ENCODE measurements at regions not wholly inside any gene's neighbourhood (a gene's known extent, or its start where the extent isn't known, plus 50 kb on each side); places are given as distances from the start of the nearest gene placed in this dataset.
"Not testable (repeated sequence)": the region's sequence is repeated elsewhere in the genome, so short reads cannot be mapped to it uniquely, and the experiment has no call there.

DNA sequence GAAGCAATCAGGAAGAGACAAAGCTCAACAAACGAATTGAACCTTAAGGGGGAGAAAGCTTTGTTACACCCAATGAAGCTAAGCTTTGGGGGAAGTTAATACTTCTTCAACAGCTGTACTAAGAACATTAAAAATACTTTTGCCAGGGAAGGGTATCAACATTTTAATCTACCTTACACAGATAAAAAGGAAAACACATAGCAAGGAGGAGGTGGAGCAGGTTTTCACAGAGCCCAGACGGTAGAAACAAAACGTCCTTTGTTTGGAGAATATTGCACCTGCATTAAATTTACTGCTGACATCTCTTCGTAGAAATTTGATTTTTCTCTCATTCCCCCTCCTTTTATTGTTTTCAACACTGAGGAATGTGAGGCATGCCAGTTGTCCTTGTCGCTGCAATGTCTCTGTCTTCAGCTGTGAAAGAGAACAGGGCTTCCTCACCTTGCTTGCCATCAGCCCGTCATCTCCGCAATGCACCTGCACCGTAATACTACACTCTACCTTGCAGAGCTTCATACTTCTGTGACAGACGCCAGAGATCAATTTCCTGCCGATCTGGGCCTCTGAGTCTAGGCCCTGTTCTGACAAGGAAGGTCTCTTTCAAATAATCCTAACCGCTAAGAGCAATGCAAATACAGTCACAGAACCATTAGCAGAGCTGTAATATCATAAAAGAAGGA, 270.8 kb downstream of the SPRY2 start:
- DNase-seq: peak; percentile 40

GRCh38 chr13:80069374-80069773, 271.6 kb downstream of the SPRY2 start:
- DNase-seq: no peak

- no peak for DNase-seq
Observed at GRCh38 chr13:80065996-80066395, 274.9 kb downstream of the SPRY2 start.

DNA sequence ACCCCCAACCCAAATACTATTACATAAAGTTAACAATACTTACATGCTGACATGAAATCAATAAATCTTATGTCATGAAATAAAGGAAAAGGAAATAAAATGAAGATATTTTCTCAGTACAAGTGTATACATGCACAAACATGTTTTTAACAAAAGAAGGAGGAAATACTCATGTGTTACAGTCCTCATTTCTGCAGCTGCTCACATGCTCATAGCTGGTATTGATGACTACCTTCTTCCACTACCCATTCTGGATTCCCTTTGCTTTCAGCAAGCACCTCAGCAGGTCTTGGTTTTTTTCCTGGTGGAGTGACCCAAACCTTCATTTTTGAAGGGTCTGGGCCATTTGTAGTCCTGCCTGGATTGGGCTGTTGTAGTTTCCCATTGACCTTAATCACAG, 278.5 kb downstream of the SPRY2 start:
- DNase-seq: not testable (repeated sequence)

- no peak for DNase-seq
Observed at GRCh38 chr13:80059789-80060188, 281.1 kb downstream of the SPRY2 start.

- no peak for DNase-seq
Observed at GRCh38 chr13:80058626-80059025, 282.3 kb downstream of the SPRY2 start.

DNA sequence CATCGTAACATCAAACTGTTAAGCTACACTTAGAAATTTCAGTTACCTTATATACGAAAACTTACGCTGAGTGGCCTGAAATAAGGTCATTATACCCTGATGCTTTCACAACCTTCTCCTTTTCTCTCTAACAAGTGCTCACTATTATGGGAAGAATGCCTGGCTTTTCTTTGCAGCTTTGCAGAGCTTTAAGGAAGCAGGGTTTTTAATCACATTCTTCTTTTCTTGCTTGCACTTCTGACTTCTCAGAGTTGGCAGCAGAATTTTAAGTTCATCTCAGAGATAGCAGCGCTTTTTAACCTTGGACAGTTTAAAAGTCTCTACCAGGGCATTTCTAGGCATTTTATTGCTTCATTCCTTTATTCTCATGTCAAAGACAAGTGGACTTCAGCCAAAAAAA, 285.1 kb downstream of the SPRY2 start:
- DNase-seq: no peak

- no peak for DNase-seq
Observed at GRCh38 chr13:80054806-80055205, 286.1 kb downstream of the SPRY2 start.

DNA sequence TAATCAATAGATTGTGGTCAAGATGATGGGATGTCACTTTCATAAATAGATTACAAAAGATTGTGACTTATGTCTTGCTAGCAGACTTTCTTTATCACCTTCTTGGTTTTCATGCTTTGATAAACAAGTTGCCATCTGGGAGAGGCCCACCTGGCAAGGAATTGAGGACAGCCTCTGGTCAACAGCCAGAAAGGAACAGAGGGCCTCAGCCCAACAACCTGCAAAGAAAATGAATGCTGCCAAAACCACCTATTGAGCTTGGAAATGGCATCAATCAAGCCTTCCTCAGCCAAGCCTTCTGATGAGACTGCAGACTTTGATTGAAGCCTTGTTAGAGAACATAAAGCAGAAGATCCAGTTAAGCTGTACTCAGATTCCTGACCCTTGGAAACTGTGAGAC, 288.6 kb downstream of the SPRY2 start:
- no peak for DNase-seq

- no peak for DNase-seq
Observed at GRCh38 chr13:80050252-80050651, 290.7 kb downstream of the SPRY2 start.

- DNase-seq: peak; percentile 28
Observed at GRCh38 chr13:80048802-80049201, 292.1 kb downstream of the SPRY2 start.

GRCh38 chr13:80048030-80048429, 292.9 kb downstream of the SPRY2 start:
- no peak for DNase-seq

GRCh38 chr13:80047406-80047805, 293.5 kb downstream of the SPRY2 start:
- DNase-seq: no peak

DNA sequence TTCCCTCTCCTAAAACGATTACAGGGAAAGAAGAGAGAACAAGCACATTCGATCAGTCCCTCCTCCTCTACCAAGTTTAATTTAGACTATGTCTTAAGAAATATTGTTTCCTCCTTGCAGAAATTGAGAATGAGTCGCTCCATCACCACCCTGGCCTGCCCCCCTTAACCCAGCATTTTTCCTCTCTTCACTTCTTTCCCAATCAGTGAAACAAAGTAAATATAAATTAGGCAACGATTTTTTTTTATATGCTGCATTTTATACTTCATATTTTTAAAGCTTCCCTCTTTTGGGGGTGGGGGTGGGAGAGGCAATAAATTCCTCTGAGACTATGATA, 300.0 kb downstream of the SPRY2 start:
- no peak for DNase-seq

GRCh38 chr13:80040196-80040980, 300.5 kb downstream of the SPRY2 start:
- no peak for DNase-seq

DNA sequence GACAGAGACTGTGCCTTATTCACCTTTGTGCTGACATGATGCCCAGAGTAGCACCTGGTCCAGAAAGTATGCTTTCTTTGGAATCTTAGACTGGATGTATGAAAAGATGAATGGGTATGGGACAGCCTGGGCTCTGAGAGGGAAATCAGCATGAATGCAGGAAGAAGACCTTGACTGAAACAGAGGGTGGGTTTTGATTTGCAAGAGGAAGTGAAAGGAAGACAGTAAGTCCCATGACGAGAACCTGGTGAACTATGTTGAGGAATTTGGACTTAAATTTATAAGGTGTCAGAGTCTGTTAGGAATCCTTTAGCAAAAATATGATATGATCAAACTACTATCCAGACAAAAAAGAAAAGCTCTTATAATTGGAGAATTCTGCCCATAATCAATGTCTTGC, 301.9 kb downstream of the SPRY2 start:
- no peak for DNase-seq

DNA sequence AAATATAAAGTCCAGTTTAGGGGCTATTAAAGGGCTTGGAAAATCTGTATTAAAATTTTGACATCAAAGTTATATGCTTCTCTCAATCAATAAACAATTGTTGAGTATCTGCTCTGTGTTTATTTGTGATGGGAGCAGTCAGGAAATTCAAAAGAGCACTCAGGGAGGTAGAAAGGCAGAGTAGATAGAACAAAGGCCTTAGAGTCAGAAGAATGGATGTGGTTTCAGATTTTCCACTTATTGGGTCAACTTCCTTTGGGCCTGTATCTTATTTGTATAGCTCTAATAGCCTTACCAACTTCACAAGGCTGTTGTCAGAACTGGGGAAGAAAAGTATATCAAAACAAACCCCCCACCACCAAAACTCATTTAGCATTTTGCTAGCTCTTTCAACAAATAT, 302.6 kb downstream of the SPRY2 start:
- DNase-seq: no peak

- no peak for DNase-seq
Observed at GRCh38 chr13:80037505-80037888, 303.4 kb downstream of the SPRY2 start.

DNA sequence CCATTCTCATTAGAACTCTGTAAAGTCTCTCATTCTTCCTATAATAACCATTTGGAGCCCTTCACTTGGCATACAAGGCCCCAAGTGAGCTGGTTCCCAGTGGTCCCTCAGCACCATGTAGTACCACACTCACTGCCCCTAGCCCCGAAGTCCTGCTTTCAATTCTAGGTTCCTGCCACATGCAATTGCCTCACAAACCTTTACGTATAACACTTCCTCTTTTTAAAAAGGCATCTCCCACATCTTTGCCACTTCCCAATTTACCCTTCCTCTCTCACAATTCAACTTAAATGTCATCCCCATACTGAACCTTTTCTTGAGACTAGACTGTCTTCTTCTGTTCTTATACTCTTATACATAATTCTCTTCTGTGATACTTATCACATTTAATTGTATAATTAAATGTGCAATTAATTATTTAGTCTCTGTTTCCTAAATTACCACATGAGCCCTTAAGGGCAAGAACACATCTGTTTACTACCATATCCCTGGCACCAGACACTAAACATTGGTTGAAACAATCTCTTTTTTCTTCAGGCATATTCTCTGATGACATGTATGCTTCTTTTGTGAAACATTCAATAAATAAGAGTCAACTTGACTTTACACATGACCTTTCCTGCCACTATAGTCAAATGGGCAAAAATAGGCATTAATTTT, 304.0 kb downstream of the SPRY2 start:
- DNase-seq: no peak

DNA sequence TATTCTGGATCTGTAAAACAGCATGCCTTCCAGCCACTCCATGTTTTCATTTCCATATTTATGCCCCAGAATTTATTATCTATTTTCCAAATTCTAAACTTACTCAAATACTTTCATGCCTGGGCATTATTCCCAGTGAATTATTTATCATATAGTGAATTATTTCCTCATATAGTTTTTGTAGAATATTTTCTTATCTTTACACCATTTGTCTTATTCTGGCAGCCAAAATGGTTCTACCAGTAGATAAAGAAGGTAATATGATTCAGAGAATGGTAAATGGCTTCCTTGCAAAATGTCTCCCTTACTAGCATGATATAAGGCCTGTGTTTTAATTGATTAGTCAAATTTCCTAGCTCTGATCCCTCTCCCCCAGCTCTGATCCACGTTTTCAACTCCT, 305.8 kb downstream of the SPRY2 start:
- no peak for DNase-seq

- DNase-seq: no peak
Observed at GRCh38 chr13:80033951-80034350, 307.0 kb downstream of the SPRY2 start.

DNA sequence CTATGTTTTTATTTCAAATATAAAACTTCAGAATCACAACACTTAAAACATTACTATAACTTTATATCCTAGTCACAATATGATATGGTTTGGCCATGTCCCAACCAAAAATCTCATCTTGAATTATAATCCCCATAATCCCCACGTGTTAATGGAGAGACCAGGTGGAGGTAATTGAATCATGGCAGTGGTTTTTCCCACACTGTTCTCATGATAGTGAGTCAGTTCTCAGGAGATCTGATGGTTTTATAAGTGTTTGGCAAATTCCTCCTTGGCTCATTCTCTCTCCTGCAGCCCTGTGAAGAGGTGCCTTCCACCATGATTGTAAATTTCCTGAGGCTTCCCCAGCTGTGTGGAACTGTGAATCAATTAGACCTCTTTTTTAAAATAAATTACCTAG, 307.6 kb downstream of the SPRY2 start:
- no peak for DNase-seq

DNA sequence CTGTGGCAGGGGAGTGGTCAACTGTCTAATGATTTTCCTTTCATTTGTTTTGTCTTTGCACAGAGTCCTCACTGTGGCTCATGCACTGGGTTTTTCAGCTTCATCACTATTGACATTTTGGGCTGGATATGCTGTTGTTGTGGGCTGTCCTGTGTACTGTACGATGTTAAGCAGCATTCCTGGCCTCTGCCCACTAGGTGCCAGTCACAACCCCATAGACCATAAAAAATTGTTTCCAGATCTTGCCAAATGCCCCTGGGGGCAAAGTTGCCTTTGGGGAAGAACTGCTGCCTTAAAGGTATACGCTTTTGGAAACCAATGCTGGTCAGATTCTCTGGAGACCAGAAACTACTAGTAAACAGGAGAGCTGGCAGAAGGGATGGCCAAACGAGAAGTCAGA, 310.4 kb downstream of the SPRY2 start:
- no peak for DNase-seq

- DNase-seq: peak; percentile 84
Observed at GRCh38 chr13:80029170-80029569, 311.8 kb downstream of the SPRY2 start.

Measured in NCI-H1092 (cell line).